ENCODE measurements at regions not wholly inside any gene's neighbourhood (a gene's known extent, or its start where the extent isn't known, plus 50 kb on each side); places are given as distances from the start of the nearest gene placed in this dataset.

GRCh38 chr16:86667035-86667434 lies 88.7 kb downstream of the FOXL1 start:
- DNase-seq (ENCODE audit: low spot score in 2 of 2), result no peak
- intact Hi-C loops (cut with DNase I; ENCODE audit: low total_unique reads), result no loop called here
- H3K36me3 ChIP-seq, result no peaks in the 10 kb centered on the region
- H3K4me1 ChIP-seq, result no peaks in the 10 kb centered on the region
- no peak overlapping the region for H3K4me3 ChIP-seq
- no peaks in the 10 kb centered on the region for H3K9me3 ChIP-seq
- H3K27ac ChIP-seq, result peak overlapping the region in 1 of 2 donors; percentile 7
- H3K27me3 ChIP-seq, result peaks cover 0 to 21% of the 10 kb centered on the region in 2 donors
- TF ChIP-seq POLR2AphosphoS5 (IDR thresholded peaks at IDR 0.05) (no peak), POLR2A (IDR thresholded peaks at IDR 0.05) (no peak), CTCF (IDR thresholded peaks at IDR 0.05) (no peak)

DNA sequence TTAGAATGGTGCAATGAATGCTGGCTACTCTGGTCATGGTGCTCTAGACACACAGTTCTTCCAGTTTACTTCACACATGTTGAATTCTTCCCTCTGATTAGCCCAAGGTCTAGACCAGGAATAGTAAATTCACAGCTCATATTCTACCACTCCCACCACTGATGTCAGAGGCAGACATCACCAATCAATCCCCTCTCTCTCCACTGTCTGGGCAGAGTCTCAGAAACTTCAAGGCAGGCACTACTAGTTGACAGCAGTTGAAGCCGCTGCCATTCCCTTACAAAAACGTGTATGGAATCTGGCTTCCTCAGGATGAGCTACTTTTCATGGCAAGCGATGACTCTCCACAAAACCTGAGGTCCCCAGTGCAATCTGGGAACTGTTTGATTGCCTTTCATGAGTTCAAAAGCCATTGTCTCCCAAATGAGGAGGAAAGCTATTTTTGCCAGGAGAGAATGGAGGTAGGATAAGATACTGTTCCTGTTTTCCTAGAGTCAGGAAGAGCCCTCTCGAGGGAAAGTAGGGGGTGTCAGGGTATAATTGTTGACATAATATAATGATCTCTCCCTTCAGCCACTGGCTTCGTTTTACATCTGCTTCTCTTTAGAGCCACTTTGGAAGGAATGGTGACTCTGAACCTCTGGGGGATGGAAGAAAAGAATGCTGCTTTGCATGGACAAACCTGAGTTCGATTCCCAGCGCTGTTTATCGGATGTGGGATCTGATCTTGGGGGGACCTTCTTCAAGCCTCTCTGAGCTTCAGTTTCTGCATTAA lies 90.0 kb downstream of the FOXL1 start:
- intact Hi-C loops (cut with DNase I; ENCODE audit: low total_unique reads), result no loop called here
- Histone ChIP-seq H3K27ac (no peak overlapping the region), H3K4me1 (no peaks in the 10 kb centered on the region)

GRCh38 chr16:86669285-86669805 lies 91.0 kb downstream of the FOXL1 start:
- Histone ChIP-seq H3K36me3 (no peaks in the 10 kb centered on the region), H3K27me3 (peaks cover 0 to 33% of the 10 kb centered on the region in 2 donors), H3K4me1 (no peaks in the 10 kb centered on the region), H3K27ac (no peak overlapping the region), H3K4me3 (no peak overlapping the region), H3K9me3 (no peaks in the 10 kb centered on the region)
- DNase-seq (ENCODE audit: low spot score in 2 of 2), result no peak
- intact Hi-C loops (cut with DNase I; ENCODE audit: low total_unique reads), result no loop called here
- TF ChIP-seq CTCF (IDR thresholded peaks at IDR 0.05) (no peak), POLR2A (IDR thresholded peaks at IDR 0.05) (no peak), POLR2AphosphoS5 (IDR thresholded peaks at IDR 0.05) (no peak)

More for the DNA sequence above, 90.0 kb downstream of the FOXL1 start:
- Histone ChIP-seq H3K27me3 (peaks cover 0 to 33% of the 10 kb centered on the region in 2 donors), H3K9me3 (no peaks in the 10 kb centered on the region), H3K4me3 (no peak overlapping the region), H3K36me3 (no peaks in the 10 kb centered on the region)
- TF ChIP-seq POLR2AphosphoS5 (IDR thresholded peaks at IDR 0.05) (no peak), POLR2A (IDR thresholded peaks at IDR 0.05) (no peak), CTCF (IDR thresholded peaks at IDR 0.05) (no peak)
- no peak for DNase-seq (ENCODE audit: low spot score in 2 of 2)

GRCh38 chr16:86669937-86670749 lies 91.8 kb downstream of the FOXL1 start:
- H3K4me3 ChIP-seq, result no peak overlapping the region
- no peaks in the 10 kb centered on the region for H3K9me3 ChIP-seq
- H3K36me3 ChIP-seq, result no peaks in the 10 kb centered on the region
- intact Hi-C loops (cut with DNase I; ENCODE audit: low total_unique reads), result no loop called here
- H3K27me3 ChIP-seq, result peaks cover 0 to 33% of the 10 kb centered on the region in 2 donors
- no peak for DNase-seq (ENCODE audit: low spot score in 2 of 2)
- no peak overlapping the region for H3K27ac ChIP-seq
- H3K4me1 ChIP-seq, result no peaks in the 10 kb centered on the region
- no peak for TF ChIP-seq POLR2AphosphoS5 (IDR thresholded peaks at IDR 0.05)
- TF ChIP-seq CTCF (IDR thresholded peaks at IDR 0.05), result no peak
- TF ChIP-seq POLR2A (IDR thresholded peaks at IDR 0.05), result no peak
